Progenitor cell of endocrine pancreas (in vitro differentiated cells): ENCODE measurements at regions not wholly inside any gene's neighbourhood (a gene's known extent, or its start where the extent isn't known, plus 50 kb on each side); places are given as distances from the start of the nearest gene placed in this dataset.
A peak's percentile ranks its signal among the peaks of the same experiment; 100 is the strongest.

Experiments used
- DNase-seq: peaks from one replicate; pipeline ENCODE4 v3.0.0; 2021; ENCODE audit warnings: low spot score; ENCODE audit not compliant: unreplicated experiment
- H3K27ac Mint-ChIP-seq: 2 replicates; pipeline ENCODE4 v1.8.0; 2021; ENCODE audit warnings: mild to moderate bottlenecking, moderate library complexity, mixed read lengths
- H3K27me3 Mint-ChIP-seq: 2 replicates; pipeline ENCODE4 v1.8.0; 2021; ENCODE audit warnings: mixed read lengths
- H3K36me3 Mint-ChIP-seq: 2 replicates; pipeline ENCODE4 v1.8.0; 2022; ENCODE audit warnings: mixed read lengths; ENCODE audit not compliant: insufficient read depth
- H3K4me1 Mint-ChIP-seq: 2 replicates; pipeline ENCODE4 v1.8.0; 2021; ENCODE audit warnings: low read depth, mixed read lengths
- H3K4me3 Mint-ChIP-seq: 2 replicates; pipeline ENCODE4 v1.8.0; 2021; ENCODE audit warnings: low read depth, mild to moderate bottlenecking, moderate library complexity, mixed read lengths
- H3K9me3 Mint-ChIP-seq: 2 replicates; pipeline ENCODE4 v1.8.0; 2021; ENCODE audit warnings: low read depth, mixed read lengths
- TF ChIP-seq, protein P1 (sequence below): fragments of 200-600 bp; sonication (generic); IDR thresholded peaks from one replicate; pipeline ENCODE4 v1.5.0; 2021; ENCODE audit warnings: antibody characterized with exemption, mild to moderate bottlenecking; ENCODE audit not compliant: unreplicated experiment

DNA sequence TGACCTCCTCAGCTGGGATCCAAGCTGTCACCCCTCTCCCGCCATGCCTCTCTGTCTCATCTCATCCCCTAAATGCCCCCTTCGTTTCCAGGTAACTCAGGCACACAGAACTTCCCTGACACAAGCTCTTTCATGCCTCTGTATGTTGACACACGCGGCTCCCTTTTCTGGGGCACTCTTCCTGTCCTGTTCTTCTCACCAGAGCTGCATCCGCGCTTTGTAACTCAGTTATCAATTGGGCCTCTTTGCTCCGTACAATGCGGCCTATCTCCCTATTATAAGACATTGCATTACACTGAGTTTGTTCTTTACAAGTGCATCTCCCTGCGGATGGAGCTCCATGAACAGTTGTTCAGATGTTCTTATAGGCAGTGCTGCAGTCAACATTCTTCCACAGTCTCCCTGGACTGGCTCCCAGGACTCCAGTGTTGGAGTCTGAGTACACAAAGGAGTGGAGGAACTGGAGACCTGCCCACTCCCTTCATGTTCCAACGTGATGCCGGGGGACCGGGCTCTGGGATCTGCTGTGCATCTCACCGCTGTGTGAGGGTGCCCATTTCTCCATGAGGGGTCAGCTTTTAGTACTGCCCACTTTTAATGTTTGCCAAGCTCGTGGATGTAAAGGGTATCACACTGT is 56.9 kb upstream of the TNS3 start:
- Mint-ChIP-seq H3K4me1 (peaks cover 21% of the 10 kb centered on the region), H3K4me3 (no peak overlapping the region), H3K36me3 (peaks cover 3% of the 10 kb centered on the region), H3K27me3 (no peaks in the 10 kb centered on the region), H3K9me3 (peaks cover 4% of the 10 kb centered on the region), H3K27ac (peak overlapping the region; percentile 17)
- no peak for DNase-seq
- TF ChIP-seq, protein P1, sequence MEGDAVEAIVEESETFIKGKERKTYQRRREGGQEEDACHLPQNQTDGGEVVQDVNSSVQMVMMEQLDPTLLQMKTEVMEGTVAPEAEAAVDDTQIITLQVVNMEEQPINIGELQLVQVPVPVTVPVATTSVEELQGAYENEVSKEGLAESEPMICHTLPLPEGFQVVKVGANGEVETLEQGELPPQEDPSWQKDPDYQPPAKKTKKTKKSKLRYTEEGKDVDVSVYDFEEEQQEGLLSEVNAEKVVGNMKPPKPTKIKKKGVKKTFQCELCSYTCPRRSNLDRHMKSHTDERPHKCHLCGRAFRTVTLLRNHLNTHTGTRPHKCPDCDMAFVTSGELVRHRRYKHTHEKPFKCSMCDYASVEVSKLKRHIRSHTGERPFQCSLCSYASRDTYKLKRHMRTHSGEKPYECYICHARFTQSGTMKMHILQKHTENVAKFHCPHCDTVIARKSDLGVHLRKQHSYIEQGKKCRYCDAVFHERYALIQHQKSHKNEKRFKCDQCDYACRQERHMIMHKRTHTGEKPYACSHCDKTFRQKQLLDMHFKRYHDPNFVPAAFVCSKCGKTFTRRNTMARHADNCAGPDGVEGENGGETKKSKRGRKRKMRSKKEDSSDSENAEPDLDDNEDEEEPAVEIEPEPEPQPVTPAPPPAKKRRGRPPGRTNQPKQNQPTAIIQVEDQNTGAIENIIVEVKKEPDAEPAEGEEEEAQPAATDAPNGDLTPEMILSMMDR: no peak

DNA sequence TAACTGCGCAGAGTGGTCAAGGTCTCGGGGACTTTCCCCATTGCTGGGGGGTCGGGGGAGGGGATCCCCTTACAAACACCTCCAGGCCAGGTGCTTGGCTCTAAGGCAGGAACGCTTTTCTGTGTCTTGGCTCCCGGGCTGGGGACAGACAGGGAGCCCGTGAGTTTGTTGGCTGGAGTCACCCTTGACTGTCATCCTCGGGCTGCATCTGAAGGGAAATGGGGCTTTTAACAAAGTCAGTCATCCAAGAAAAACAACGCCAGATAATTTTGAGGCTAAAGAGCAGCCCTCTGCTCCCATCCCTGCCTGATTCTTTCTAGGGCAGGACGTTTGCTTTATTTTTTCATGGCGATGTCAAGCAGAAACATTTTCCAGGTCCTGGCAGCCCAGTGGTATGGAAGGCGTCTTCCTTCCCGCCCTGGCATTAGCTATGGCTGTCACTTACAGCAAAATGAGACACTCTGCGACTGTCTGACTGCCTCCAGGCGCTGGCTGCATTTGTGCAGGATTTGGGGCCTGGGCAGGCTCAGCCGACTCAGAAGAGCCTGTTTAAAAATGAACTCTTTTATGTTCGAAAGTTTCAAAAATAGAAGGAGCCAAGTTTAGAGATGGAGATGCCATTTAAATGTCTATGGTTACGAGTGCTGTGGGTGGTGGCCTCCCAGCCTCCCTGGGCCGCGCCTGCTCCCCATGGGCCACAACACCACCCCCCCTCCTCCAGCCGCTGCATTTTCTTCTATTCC is 54.7 kb upstream of the TNS3 start:
- Mint-ChIP-seq H3K27ac (no peak overlapping the region), H3K4me3 (no peak overlapping the region)

DNA sequence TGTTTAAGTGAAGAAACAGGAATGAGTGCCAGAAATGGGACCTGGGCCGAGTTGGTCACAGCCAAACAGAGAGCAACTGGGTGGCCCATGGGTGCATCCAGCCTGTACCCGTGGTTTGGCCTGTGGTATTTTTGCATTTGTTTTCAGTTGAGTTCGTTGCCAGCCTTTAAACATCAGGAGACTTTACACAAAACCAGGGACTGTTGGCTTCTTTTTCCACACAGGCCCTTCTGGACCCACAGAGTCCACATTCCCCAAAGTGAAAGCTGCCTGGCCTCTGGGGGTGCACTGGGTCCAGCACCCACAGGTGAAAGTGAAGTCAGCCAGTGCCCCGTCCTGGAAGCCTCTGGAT is 54.1 kb upstream of the TNS3 start:
- Mint-ChIP-seq H3K27ac (no peak overlapping the region), H3K27me3 (no peaks in the 10 kb centered on the region), H3K4me1 (peaks cover 22% of the 10 kb centered on the region), H3K4me3 (no peak overlapping the region), H3K9me3 (no peaks in the 10 kb centered on the region), H3K36me3 (no peaks in the 10 kb centered on the region)
- no peak for DNase-seq
- TF ChIP-seq, protein P1: no peak

More for the DNA sequence above, 54.7 kb upstream of the TNS3 start:
- DNase-seq: no peak
- TF ChIP-seq, protein P1: no peak
- peaks cover 22% of the 10 kb centered on the region for H3K4me1 Mint-ChIP-seq
- H3K36me3 Mint-ChIP-seq: no peaks in the 10 kb centered on the region
- no peaks in the 10 kb centered on the region for H3K27me3 Mint-ChIP-seq
- H3K9me3 Mint-ChIP-seq: no peaks in the 10 kb centered on the region

DNA sequence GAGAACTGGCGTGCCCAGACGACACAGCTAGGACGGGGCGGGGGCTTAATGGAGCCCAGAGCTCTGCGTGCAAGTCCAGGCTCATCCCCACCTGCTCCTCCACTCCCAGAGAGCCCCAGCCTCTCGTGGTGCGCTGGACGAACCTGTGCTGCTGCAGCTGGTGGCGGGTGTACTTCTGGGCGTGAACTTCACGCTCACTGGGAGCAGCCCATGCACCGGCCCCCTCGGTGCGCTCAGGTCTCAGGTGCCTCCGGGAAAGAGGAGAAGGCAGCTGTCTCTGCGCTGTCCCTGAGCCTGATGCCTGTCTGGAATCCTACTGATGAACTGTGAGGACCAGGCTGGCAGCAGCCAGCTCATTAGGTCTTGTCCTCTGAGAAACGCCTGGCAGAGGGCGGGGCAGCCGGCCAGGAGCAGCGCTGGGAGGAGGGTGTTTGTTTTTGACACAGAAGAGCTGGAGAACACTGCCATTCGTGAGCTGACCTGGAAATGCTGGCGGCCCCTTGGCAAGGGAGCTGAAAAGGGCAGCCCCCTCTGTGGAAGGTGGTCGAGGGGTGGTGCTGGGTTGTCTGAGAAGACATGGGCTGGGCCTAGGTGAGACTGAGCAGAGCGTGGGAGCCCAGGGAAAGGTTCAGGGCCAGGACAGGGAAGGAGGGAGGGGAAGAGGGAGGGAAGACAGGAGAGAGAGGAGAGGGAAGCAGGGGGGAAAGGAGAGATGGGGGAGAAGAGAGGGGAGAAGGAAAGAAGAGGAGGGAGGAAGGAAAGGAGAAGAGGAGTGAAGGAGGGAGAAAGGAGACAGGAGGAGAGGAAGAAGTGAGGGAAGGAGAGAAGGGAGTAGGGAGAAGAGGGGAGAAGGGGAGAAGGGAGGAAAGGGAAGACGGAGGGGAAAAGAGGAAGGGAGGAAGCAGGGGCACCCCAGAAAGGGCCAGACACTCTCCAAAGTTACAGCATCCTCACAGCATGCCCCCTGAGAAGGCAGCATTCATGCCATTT is 53.5 kb upstream of the TNS3 start:
- Mint-ChIP-seq H3K36me3 (no peaks in the 10 kb centered on the region), H3K4me3 (peak overlapping the region; percentile 49), H3K4me1 (peaks cover 18% of the 10 kb centered on the region), H3K27me3 (no peaks in the 10 kb centered on the region), H3K27ac (peak overlapping the region; percentile 91), H3K9me3 (no peaks in the 10 kb centered on the region)
- TF ChIP-seq, protein P1: no peak
- DNase-seq: no peak

DNA sequence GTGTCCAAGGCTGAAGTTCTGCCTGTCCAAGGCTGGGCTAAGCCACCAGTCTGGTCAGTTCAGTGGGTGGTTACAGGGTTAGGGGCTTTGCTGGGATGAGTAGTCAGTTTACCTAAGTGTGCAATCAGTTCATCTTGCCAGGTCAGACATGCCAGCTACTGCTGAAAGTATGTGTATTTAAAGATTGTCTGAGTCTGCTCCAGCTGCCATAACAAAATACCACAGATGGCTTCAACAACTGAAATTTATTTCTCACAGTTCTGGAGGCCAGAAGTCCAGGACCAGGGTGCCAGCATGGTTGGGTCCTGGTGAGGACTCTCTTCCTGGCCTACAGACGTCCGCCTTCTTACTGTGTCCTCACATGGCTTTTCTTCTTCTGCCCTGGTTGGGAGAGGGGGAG is 52.4 kb upstream of the TNS3 start:
- no peaks in the 10 kb centered on the region for H3K36me3 Mint-ChIP-seq
- H3K27ac Mint-ChIP-seq: no peak overlapping the region
- no peaks in the 10 kb centered on the region for H3K27me3 Mint-ChIP-seq
- TF ChIP-seq, protein P1: no peak
- H3K4me3 Mint-ChIP-seq: no peak overlapping the region
- no peaks in the 10 kb centered on the region for H3K9me3 Mint-ChIP-seq
- no peak for DNase-seq
- H3K4me1 Mint-ChIP-seq: peaks cover 16% of the 10 kb centered on the region
